GM12878 (cell line): ENCODE measurements at regions not wholly inside any gene's neighbourhood (a gene's known extent, or its start where the extent isn't known, plus 50 kb on each side); places are given as distances from the start of the nearest gene placed in this dataset.

Source experiments
- ATAC-seq: fragments of 200-7000 bp; cut with Tn5 transposase; 3 replicates; pipeline ENCODE4 v1.9.1; 2020; ENCODE audit warnings: mild to moderate bottlenecking, moderate library complexity
- BruUV-seq: library from RNA; stranded (reverse); fragments of 400-500 nt; replicated peaks from 2 replicates; lab custom pipeline; 2021; lab: Mats Ljungman, UMichigan
- CTCF ChIA-PET: fragments of 300-600 bp; sonication (Branson Sonifier 250); formaldehyde crosslinking; extraction: SDS; loops from one replicate; lab custom pipeline; 2021; ENCODE audit warnings: inconsistent platforms; lab: Yijun Ruan, JAX
- POLR2A ChIA-PET: fragments of 350-600 bp; formaldehyde crosslinking; extraction: SDS; loops from one replicate; lab custom pipeline; 2021; ENCODE audit warnings: inconsistent platforms; lab: Charles Lee
- RAD21 ChIA-PET: fragments of 300-600 bp; sonication (Branson Sonifier 250); formaldehyde crosslinking; loops from one replicate; lab custom pipeline; 2023; ENCODE audit warnings: antibody characterized with exemption; ENCODE audit not compliant: unreplicated experiment; lab: Charles Lee
- SMC1A ChIA-PET: fragments of 300-600 bp; sonication (Branson Sonifier 250); formaldehyde crosslinking; loops from one replicate; lab custom pipeline; 2023; ENCODE audit not compliant: unreplicated experiment, uncharacterized antibody; lab: Charles Lee
- DNase-seq: peaks from one replicate; pipeline ENCODE4 v3.0.0-alpha.2; 2011; ENCODE audit warnings: low read depth, low spot score
- FAIRE-seq: peaks from 3 replicates; lab custom pipeline; 2011; peaks lifted over from hg19 to GRCh38; lab: Jason Lieb, UNC
- H2AFZ ChIP-seq: 2 replicates; pipeline ENCODE4 v1.6.0; 2011; ENCODE audit warnings: low read depth, low read length, control low read depth; ENCODE audit not compliant: control insufficient read depth
- H3K27ac ChIP-seq: 2 replicates; pipeline ENCODE4 v1.5.1; 2011; ENCODE audit warnings: control low read depth; ENCODE audit not compliant: control insufficient read depth, insufficient read depth
- H3K27me3 ChIP-seq, 2 experiments: replicated peaks in 1 of 2; 2 replicates each; pipeline versions ENCODE4 v1.6.0 to v1.6.1; 2011; ENCODE audit warnings: low read length in 1 of 2; ENCODE audit not compliant: control insufficient read depth in 2 of 2, insufficient read depth in 2 of 2
- H3K36me3 ChIP-seq, 2 experiments: 2 replicates each; pipeline ENCODE4 v1.5.1; 2011; ENCODE audit warnings: low read length in 1 of 2; ENCODE audit not compliant: control insufficient read depth in 2 of 2, insufficient read depth in 2 of 2
- H3K4me1 ChIP-seq: 2 replicates; pipeline ENCODE4 v1.6.1; 2011; ENCODE audit warnings: mild to moderate bottlenecking, low read length, moderate library complexity, mixed read lengths; ENCODE audit not compliant: control insufficient read depth, insufficient read depth
- H3K4me2 ChIP-seq: 2 replicates; pipeline ENCODE4 v1.6.0; 2011; ENCODE audit warnings: control low read depth; ENCODE audit not compliant: control insufficient read depth, insufficient read depth
- H3K4me3 ChIP-seq: fragments of 200-600 bp; sonication (generic); 2 replicates; pipeline ENCODE4 v1.5.1; 2016
- H3K79me2 ChIP-seq: 2 replicates; pipeline ENCODE4 v1.6.0; 2011; ENCODE audit warnings: low read length; ENCODE audit not compliant: control insufficient read depth, insufficient read depth
- H3K9ac ChIP-seq: 2 replicates; pipeline ENCODE4 v1.8.0; 2011; ENCODE audit warnings: low read length, control low read depth, mixed read lengths; ENCODE audit not compliant: control insufficient read depth, insufficient read depth
- H3K9me3 ChIP-seq: replicated peaks from 3 replicates; pipeline ENCODE4 v1.5.1; 2011; ENCODE audit warnings: mild to moderate bottlenecking, low read length; ENCODE audit not compliant: control insufficient read depth, insufficient read depth
- H4K20me1 ChIP-seq: 2 replicates; pipeline ENCODE4 v1.6.0; 2011; ENCODE audit not compliant: control insufficient read depth, insufficient read depth
- BHLHE40 ChIP-seq, 2 experiments: fragments of 450-650 bp in 1 of 2; IDR thresholded peaks; 2 replicates each; pipeline ENCODE4 v1.6.1; 2011 to 2017; ENCODE audit warnings: low read depth in 2 of 2, borderline replicate concordance in 1 of 2, improper control_type of control experiment in 1 of 2, low read length in 1 of 2, mild to moderate bottlenecking in 1 of 2
- CBX5 ChIP-seq: sonication (generic); IDR thresholded peaks from 2 replicates; pipeline ENCODE4 v1.6.1; 2016; ENCODE audit warnings: low read depth, moderate library complexity, mild to moderate bottlenecking, inconsistent platforms
- CREB1 ChIP-seq: IDR thresholded peaks from 2 replicates; pipeline ENCODE4 v1.6.1; 2012; ENCODE audit warnings: low read depth, mild to moderate bottlenecking, inconsistent platforms
- EP300 ChIP-seq, 2 experiments: fragments of 150-350 bp in 1 of 2; IDR thresholded peaks; 2 replicates each; pipeline ENCODE4 v1.6.1; 2011 to 2012; ENCODE audit warnings: low read depth in 2 of 2, low read length in 2 of 2, borderline replicate concordance in 1 of 2, improper control_type of control experiment in 1 of 2, inconsistent platforms in 1 of 2; ENCODE audit not compliant: control insufficient read depth in 1 of 2
- IRF3 ChIP-seq: fragments of 450-650 bp; IDR thresholded peaks from 2 replicates; pipeline ENCODE4 v1.6.1; 2014; ENCODE audit warnings: mild to moderate bottlenecking
- KLF5 ChIP-seq: fragments of 450-650 bp; IDR thresholded peaks from 2 replicates; pipeline ENCODE4 v1.6.1; 2014; ENCODE audit warnings: mild to moderate bottlenecking; ENCODE audit not compliant: partially characterized antibody
- LARP7 ChIP-seq: fragments of 450-650 bp; IDR thresholded peaks from 2 replicates; pipeline ENCODE4 v1.6.1; 2017; ENCODE audit warnings: mild to moderate bottlenecking
- MEF2B ChIP-seq: fragments of 450-650 bp; IDR thresholded peaks from 2 replicates; pipeline ENCODE4 v1.6.1; 2018; ENCODE audit warnings: mild to moderate bottlenecking, moderate library complexity; ENCODE audit not compliant: partially characterized antibody, poor library complexity, severe bottlenecking
- NFYA ChIP-seq: IDR thresholded peaks from 2 replicates; pipeline ENCODE4 v1.6.1; 2011; ENCODE audit warnings: low read depth, mild to moderate bottlenecking, low read length, improper control_type of control experiment, borderline replicate concordance
- NR2F1 ChIP-seq: fragments of 450-650 bp; conservative IDR thresholded peaks from 2 replicates; pipeline ENCODE4 v1.6.1; 2017; ENCODE audit warnings: mild to moderate bottlenecking
- TCF12 ChIP-seq: IDR thresholded peaks from 2 replicates; pipeline ENCODE4 v1.6.1; 2011; ENCODE audit warnings: low read depth, mild to moderate bottlenecking, low read length
- WGBS: methylation state at CpG from one replicate; pipeline ENCODE4 v1.1.6; 2016; ENCODE audit warnings: low lambda C conversion rate; ENCODE audit not compliant: insufficient replicate concordance, insufficient coverage; ENCODE audit errors: missing lambda C conversion rate; 5-methylcytosine and 5-hydroxymethylcytosine counted together
- in situ Hi-C: fragments of 300-500 bp; cut with MboI; formaldehyde crosslinking; loops from 9 replicates; pipeline ENCODE4 v1.14.3; 2018; ENCODE audit warnings: mixed read lengths
- intact Hi-C: fragments of 100-400 bp; cut with micrococcal nuclease; formaldehyde crosslinking; loops from one replicate; pipeline ENCODE4 v1.14.2; 2022; ENCODE audit not compliant: unreplicated experiment

DNA sequence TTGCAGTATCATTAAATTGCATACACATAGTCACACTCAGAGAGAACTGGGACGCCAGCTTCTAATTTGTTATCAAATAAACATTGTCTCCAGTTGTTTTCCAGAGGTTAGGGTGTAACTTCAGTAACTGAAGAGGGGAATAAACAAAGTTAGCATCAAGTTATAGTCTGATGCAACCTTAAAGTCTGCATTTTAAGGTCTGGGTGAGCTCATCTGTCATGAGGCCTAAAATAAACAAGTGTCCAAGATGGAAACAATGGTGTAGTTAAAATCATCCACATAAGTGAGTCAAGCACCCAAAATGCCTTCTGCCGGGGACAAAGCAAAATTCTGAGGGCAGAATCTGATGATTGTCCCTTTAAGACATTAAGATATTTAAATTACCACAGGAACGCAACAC is 70.3 kb upstream of the EMCN start:
- Histone ChIP-seq H3K9ac (no peak overlapping the region), H3K27ac (no peak overlapping the region), H3K36me3 (no peaks in the 10 kb centered on the region), H4K20me1 (no peaks in the 10 kb centered on the region), H3K79me2 (no peaks in the 10 kb centered on the region), H3K4me2 (no peak overlapping the region), H3K9me3 (no peaks in the 10 kb centered on the region)
- 49% methylated on average over 3 of the region's 3 CpGs for WGBS
- no TSS peak for BruUV-seq
- RAD21 ChIA-PET = no interaction called here
- no peak for ATAC-seq
- TF ChIP-seq KLF5 = no peak
- TF ChIP-seq EP300 (IDR thresholded peaks at IDR 0.05; ENCODE audit: borderline replicate concordance in 1 of 2, control insufficient read depth in 1 of 2, low read depth in 2 of 2, low read length in 2 of 2) = no peak
- no peak for TF ChIP-seq LARP7
- no peak for TF ChIP-seq NFYA
- TF ChIP-seq CREB1 = no peak
- no peak for TF ChIP-seq BHLHE40 (IDR thresholded peaks at IDR 0.05; ENCODE audit: borderline replicate concordance in 1 of 2, low read depth in 2 of 2, low read length in 1 of 2)
- TF ChIP-seq MEF2B = no peak
- TF ChIP-seq CBX5 = no peak
- TF ChIP-seq, all 136 proteins: peak for 0
- Histone ChIP-seq H3K27me3 (no peaks in the 10 kb centered on the region), H3K4me3 (no peak overlapping the region), H3K4me1 (no peaks in the 10 kb centered on the region), H2AFZ (no peak overlapping the region)
- FAIRE-seq (no peak), DNase-seq (no peak)
- POLR2A ChIA-PET = no interaction called here
- SMC1A ChIA-PET = no interaction called here
- intact Hi-C loops (no loop called here), in situ Hi-C loops (no loop called here)
- CTCF ChIA-PET = interaction anchor here (1.2 kb wide), 1 partner anchor 9 kb away, joined by 3 read pairs; no protein-coding TSS in a partner anchor

- FAIRE-seq = no peak
- Histone ChIP-seq H3K27me3 (no peaks in the 10 kb centered on the region), H3K4me1 (no peaks in the 10 kb centered on the region)
- TF ChIP-seq TCF12 (no peak), IRF3 (no peak), NR2F1 (no peak)
- TF ChIP-seq, all 136 proteins: peak for 0
- Histone ChIP-seq H3K9ac (no peak overlapping the region), H3K27ac (no peak overlapping the region), H3K79me2 (no peaks in the 10 kb centered on the region), H3K36me3 (no peaks in the 10 kb centered on the region), H3K4me3 (no peak overlapping the region), H2AFZ (no peak overlapping the region), H3K4me2 (no peak overlapping the region), H3K9me3 (no peaks in the 10 kb centered on the region), H4K20me1 (no peaks in the 10 kb centered on the region)
- WGBS = 0% methylated on average over 2 of the region's 2 CpGs
- no TSS peak for BruUV-seq
- ChIA-PET POLR2A (no interaction called here), CTCF (no interaction called here), SMC1A (interaction anchor here (0.6 kb wide), 1 partner anchor 92 kb away, joined by 3 read pairs; no protein-coding TSS in a partner anchor), RAD21 (no interaction called here)
- in situ Hi-C loops = no loop called here
- ATAC-seq (no peak), DNase-seq (no peak)
- intact Hi-C loops = no loop called here
These were observed 64.3 kb upstream of the EMCN start for GRCh38 chr4:100582146-100582545.
